CD4-positive, CD25-positive, alpha-beta regulatory T cell (primary cell): ENCODE measurements at regions not wholly inside any gene's neighbourhood (a gene's known extent, or its start where the extent isn't known, plus 50 kb on each side); places are given as distances from the start of the nearest gene placed in this dataset.

Experiments
- ATAC-seq, 2 donors: fragments of 150-1000 bp; cut with Tn5 transposase; one replicate each; pipeline ENCODE4 v1.10.0; 2021; ENCODE audit warnings: low read depth in 2 of 2, moderate number of reproducible peaks in 2 of 2, moderate library complexity in 1 of 2
- DNase-seq, 3 donors: peaks; one replicate each; pipeline versions ENCODE4 v3.0.0 to v3.0.0-alpha.2; 2012 to 2022; ENCODE audit warnings: mixed read lengths in 1 of 3
- H3K27ac ChIP-seq: one replicate; pipeline ENCODE4 v1.7.0; 2013; ENCODE audit warnings: mild to moderate bottlenecking, low read length; ENCODE audit not compliant: insufficient read depth, poor library complexity, severe bottlenecking
- H3K27me3 ChIP-seq: one replicate; pipeline ENCODE4 v1.7.0; 2013; ENCODE audit warnings: low read length; ENCODE audit not compliant: control insufficient read depth, insufficient read depth
- H3K36me3 ChIP-seq: one replicate; pipeline ENCODE4 v1.7.0; 2013; ENCODE audit warnings: mild to moderate bottlenecking, low read length, moderate library complexity; ENCODE audit not compliant: control insufficient read depth, insufficient read depth
- H3K4me1 ChIP-seq: 2 replicates; pipeline ENCODE4 v1.7.0; 2013; ENCODE audit warnings: mild to moderate bottlenecking, low read length; ENCODE audit not compliant: insufficient read depth, control insufficient read depth, poor library complexity, severe bottlenecking
- H3K4me3 ChIP-seq: one replicate; pipeline ENCODE4 v1.7.0; 2013; ENCODE audit warnings: low read depth, mild to moderate bottlenecking, low read length, moderate library complexity
- H3K9me3 ChIP-seq, 2 experiments: 1 replicate in 1 of 2; 2 replicates in 1 of 2; pipeline ENCODE4 v1.7.0; 2013; ENCODE audit warnings: low read length in 2 of 2, mild to moderate bottlenecking in 1 of 2, moderate library complexity in 1 of 2; ENCODE audit not compliant: control insufficient read depth in 2 of 2
- H3K27ac Mint-ChIP-seq, 3 donors: one replicate each; pipeline ENCODE4 v1.8.0; 2020 to 2022; ENCODE audit warnings: mild to moderate bottlenecking in 3 of 3, mixed read lengths in 3 of 3, moderate library complexity in 2 of 3
- H3K27me3 Mint-ChIP-seq: one replicate; pipeline ENCODE4 v1.8.0; 2022; ENCODE audit warnings: mild to moderate bottlenecking, mixed read lengths
- H3K36me3 Mint-ChIP-seq: one replicate; pipeline ENCODE4 v1.8.0; 2020; ENCODE audit warnings: mixed read lengths
- H3K4me1 Mint-ChIP-seq, 4 donors: one replicate each; pipeline ENCODE4 v1.8.0; 2020 to 2022; ENCODE audit warnings: mixed read lengths in 4 of 4, mild to moderate bottlenecking in 1 of 4
- H3K4me3 Mint-ChIP-seq, 4 donors: one replicate each; pipeline ENCODE4 v1.8.0; 2020 to 2022; ENCODE audit warnings: mild to moderate bottlenecking in 4 of 4, mixed read lengths in 4 of 4, moderate library complexity in 3 of 4
- H3K9me3 Mint-ChIP-seq, 7 donors: one replicate each; pipeline ENCODE4 v1.8.0; 2020 to 2022; ENCODE audit warnings: mixed read lengths in 7 of 7, mild to moderate bottlenecking in 3 of 7, moderate library complexity in 2 of 7

DNA sequence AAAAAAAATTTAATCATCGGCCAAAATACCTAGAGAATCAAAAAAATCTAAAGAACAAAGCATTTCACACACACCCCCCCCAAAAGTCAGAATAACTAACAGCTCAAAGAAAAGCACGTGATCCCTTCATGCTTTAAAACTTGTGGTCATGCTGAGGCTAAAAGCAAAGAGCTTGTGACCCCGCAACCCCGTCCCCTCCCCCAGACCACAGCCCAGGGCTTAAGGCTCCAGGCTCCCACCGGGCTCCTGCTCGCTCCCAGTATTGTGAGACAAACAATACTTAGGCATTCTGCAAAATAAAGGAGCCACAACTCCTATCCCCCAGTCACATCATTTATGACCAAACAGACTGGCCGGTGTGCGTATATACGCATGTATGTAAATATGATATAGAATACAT, 62.1 kb upstream of the CCDC160 start:
- no peaks in the 10 kb centered on the region for H3K36me3 Mint-ChIP-seq
- Histone ChIP-seq H3K4me1 (peaks cover 7% of the 10 kb centered on the region), H3K9me3 (no peaks in the 10 kb centered on the region), H3K27me3 (peaks cover 12% of the 10 kb centered on the region), H3K36me3 (no peaks in the 10 kb centered on the region), H3K27ac (no peak overlapping the region), H3K4me3 (no peak overlapping the region)
- no peak overlapping the region for H3K4me3 Mint-ChIP-seq
- ATAC-seq (no peak), DNase-seq (no peak)
- peaks cover 0 to 4% (median 0%) of the 10 kb centered on the region in 7 donors for H3K9me3 Mint-ChIP-seq
- H3K27me3 Mint-ChIP-seq: peaks cover 34% of the 10 kb centered on the region
- H3K27ac Mint-ChIP-seq: no peak overlapping the region
- peaks cover 3 to 13% (median 5%) of the 10 kb centered on the region in 4 donors for H3K4me1 Mint-ChIP-seq

DNA sequence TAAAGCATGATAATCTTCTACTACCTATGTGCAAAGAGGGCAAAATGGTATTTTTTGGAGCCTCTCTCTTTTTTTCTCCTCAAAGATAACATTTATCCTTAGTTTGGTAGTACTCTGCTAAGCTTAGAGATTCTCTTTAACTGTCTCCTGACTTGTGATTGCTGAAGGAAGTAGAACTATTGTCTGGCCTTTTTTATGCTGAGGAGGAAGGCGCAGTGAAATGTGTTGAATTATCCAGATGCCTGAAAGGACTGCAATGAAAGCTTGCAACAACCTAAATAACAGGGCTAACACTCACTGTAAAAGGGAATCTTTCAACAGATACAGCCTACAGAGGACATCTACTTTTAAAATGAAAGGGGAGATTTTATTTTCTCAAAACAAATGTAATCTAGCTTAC, 59.5 kb upstream of the CCDC160 start:
- no peak for DNase-seq

DNA sequence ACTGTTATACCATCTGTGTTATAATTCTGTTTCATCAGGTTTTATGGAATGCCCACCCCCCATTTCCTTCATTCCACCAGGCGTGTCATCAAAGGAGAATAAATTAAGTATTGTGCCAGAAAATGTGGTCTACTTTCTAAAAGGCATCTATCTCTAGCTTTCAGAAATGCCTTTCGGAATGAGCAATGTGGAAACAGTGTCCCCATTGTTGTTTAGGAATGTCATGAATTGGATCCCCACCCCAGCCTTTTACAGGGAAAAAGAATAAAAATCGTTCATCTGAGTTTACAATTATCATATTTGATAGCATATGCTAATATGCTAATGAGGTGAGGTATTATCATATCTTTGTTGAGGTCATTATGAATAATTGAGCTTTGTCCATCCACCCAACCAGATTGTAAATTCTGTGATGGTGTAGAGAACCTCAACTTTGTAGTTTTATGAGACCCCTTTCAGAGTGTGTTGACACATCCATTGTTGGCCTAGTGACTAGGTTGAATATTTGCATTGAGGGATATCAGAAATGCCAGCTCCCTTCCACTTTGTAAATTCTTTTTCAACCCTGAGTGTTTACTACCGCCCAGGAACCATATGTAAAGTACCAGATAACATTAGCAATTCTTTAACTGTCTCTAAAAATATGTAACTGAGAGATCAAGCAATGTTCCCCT, 56.2 kb upstream of the CCDC160 start:
- no peaks in the 10 kb centered on the region for H3K9me3 ChIP-seq
- H3K27ac ChIP-seq: no peak overlapping the region
- Mint-ChIP-seq H3K4me3 (no peak overlapping the region), H3K9me3 (peaks cover 0 to under 1% (median 0%) of the 10 kb centered on the region in 7 donors), H3K27ac (no peak overlapping the region), H3K4me1 (peaks cover 0 to 13% (median 2%) of the 10 kb centered on the region in 4 donors), H3K27me3 (peaks cover 21% of the 10 kb centered on the region), H3K36me3 (no peaks in the 10 kb centered on the region)
- no peak overlapping the region for H3K4me3 ChIP-seq
- H3K36me3 ChIP-seq: no peaks in the 10 kb centered on the region
- H3K27me3 ChIP-seq: peaks cover 8% of the 10 kb centered on the region
- ATAC-seq: no peak
- DNase-seq: no peak
- peaks cover 3% of the 10 kb centered on the region for H3K4me1 ChIP-seq

More for the DNA sequence above, 59.5 kb upstream of the CCDC160 start:
- Histone ChIP-seq H3K4me1 (peaks cover 7% of the 10 kb centered on the region), H3K27ac (no peak overlapping the region), H3K27me3 (peaks cover 12% of the 10 kb centered on the region), H3K4me3 (no peak overlapping the region), H3K36me3 (no peaks in the 10 kb centered on the region), H3K9me3 (no peaks in the 10 kb centered on the region)
- Mint-ChIP-seq H3K27me3 (peaks cover 41% of the 10 kb centered on the region), H3K4me3 (no peak overlapping the region), H3K4me1 (peaks cover 0 to 11% (median 4%) of the 10 kb centered on the region in 4 donors), H3K36me3 (no peaks in the 10 kb centered on the region), H3K27ac (no peak overlapping the region), H3K9me3 (peaks cover 0 to 4% (median 0%) of the 10 kb centered on the region in 7 donors)
- ATAC-seq: no peak

DNA sequence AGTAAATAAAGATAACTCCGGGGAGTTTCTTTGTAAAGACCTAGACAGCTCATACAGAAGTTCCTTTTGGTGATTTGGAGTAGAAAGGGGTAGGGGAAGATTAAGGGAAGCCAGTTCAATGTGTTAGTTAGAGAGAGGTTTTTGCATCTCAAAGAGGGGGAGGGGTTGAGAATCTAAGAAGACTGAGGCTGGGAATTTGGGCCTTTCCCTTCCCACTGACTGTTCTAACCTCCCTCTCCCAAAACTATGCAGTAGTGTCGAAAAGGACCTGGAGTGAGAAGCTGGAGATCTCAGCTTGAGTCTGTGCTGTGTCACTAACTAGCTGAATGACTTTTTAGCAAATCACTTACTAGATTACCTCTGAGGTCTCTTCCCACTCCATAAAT, 55.7 kb upstream of the CCDC160 start:
- ATAC-seq (no peak), DNase-seq (no peak)
- Histone ChIP-seq H3K9me3 (no peaks in the 10 kb centered on the region), H3K4me1 (peaks cover 9% of the 10 kb centered on the region), H3K36me3 (no peaks in the 10 kb centered on the region), H3K27me3 (peaks cover 5% of the 10 kb centered on the region), H3K27ac (no peak overlapping the region), H3K4me3 (no peak overlapping the region)
- Mint-ChIP-seq H3K4me1 (peaks cover 0 to 17% (median 3%) of the 10 kb centered on the region in 4 donors), H3K27me3 (peaks cover 18% of the 10 kb centered on the region), H3K9me3 (no peaks in the 10 kb centered on the region), H3K4me3 (no peak overlapping the region), H3K36me3 (no peaks in the 10 kb centered on the region), H3K27ac (no peak overlapping the region)

DNA sequence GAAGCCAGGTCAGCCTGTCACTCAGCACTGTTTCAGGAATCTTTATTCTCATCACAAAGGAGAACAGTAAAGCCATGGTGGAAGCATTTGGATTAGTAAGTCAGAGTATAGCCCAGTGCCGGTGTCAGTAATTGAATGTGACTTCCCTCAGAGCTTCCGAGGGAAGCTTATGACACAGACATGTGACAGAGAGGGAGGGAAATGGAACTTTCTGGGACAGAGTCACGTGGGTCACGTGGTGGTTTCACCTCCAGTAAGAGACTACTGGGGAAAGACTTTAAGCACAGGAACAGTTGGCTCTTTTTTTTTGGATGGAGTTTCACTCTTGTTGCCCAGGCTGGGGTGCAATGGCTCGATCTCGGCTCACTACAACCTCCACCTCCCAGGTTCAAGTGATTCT, 53.3 kb upstream of the CCDC160 start:
- H3K27ac ChIP-seq: no peak overlapping the region
- peaks cover 2 to 31% (median 15%) of the 10 kb centered on the region in 4 donors for H3K4me1 Mint-ChIP-seq
- H3K9me3 Mint-ChIP-seq: no peaks in the 10 kb centered on the region
- no peaks in the 10 kb centered on the region for H3K36me3 Mint-ChIP-seq
- no peak overlapping the region for H3K4me3 ChIP-seq
- DNase-seq: no peak
- no peaks in the 10 kb centered on the region for H3K27me3 ChIP-seq
- no peak for ATAC-seq
- no peak overlapping the region for H3K27ac Mint-ChIP-seq
- H3K4me1 ChIP-seq: peaks cover 13% of the 10 kb centered on the region
- no peaks in the 10 kb centered on the region for H3K36me3 ChIP-seq
- peaks cover 18% of the 10 kb centered on the region for H3K27me3 Mint-ChIP-seq
- H3K4me3 Mint-ChIP-seq: no peak overlapping the region
- H3K9me3 ChIP-seq: no peaks in the 10 kb centered on the region

DNA sequence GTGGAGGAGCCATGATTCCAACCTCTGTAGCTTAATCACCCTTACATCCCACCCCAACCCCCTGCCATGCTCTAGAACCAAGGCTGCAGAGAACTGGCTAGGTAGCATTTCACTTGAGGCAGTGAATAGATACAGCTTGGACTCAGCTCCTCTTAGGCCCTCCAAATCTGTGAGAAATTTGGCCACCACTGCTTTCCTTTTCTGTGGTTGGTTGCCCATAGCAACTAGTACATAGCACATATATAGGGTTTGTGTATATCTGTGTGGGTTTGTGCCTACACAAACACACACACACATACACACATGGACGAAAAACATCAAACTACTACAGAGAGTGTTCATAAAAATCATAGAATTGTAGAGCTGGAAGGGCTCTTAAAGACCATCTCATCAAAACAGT, 52.0 kb upstream of the CCDC160 start:
- H3K4me1 ChIP-seq: peaks cover 13% of the 10 kb centered on the region
- ATAC-seq: no peak
- no peaks in the 10 kb centered on the region for H3K9me3 ChIP-seq
- H3K36me3 ChIP-seq: no peaks in the 10 kb centered on the region
- no peak overlapping the region for H3K27ac ChIP-seq
- Mint-ChIP-seq H3K9me3 (no peaks in the 10 kb centered on the region), H3K36me3 (no peaks in the 10 kb centered on the region), H3K27me3 (peaks cover 15% of the 10 kb centered on the region), H3K4me1 (peaks cover 2 to 34% (median 15%) of the 10 kb centered on the region in 4 donors), H3K4me3 (no peak overlapping the region), H3K27ac (no peak overlapping the region)
- H3K4me3 ChIP-seq: no peak overlapping the region
- no peak for DNase-seq
- H3K27me3 ChIP-seq: no peaks in the 10 kb centered on the region

DNA sequence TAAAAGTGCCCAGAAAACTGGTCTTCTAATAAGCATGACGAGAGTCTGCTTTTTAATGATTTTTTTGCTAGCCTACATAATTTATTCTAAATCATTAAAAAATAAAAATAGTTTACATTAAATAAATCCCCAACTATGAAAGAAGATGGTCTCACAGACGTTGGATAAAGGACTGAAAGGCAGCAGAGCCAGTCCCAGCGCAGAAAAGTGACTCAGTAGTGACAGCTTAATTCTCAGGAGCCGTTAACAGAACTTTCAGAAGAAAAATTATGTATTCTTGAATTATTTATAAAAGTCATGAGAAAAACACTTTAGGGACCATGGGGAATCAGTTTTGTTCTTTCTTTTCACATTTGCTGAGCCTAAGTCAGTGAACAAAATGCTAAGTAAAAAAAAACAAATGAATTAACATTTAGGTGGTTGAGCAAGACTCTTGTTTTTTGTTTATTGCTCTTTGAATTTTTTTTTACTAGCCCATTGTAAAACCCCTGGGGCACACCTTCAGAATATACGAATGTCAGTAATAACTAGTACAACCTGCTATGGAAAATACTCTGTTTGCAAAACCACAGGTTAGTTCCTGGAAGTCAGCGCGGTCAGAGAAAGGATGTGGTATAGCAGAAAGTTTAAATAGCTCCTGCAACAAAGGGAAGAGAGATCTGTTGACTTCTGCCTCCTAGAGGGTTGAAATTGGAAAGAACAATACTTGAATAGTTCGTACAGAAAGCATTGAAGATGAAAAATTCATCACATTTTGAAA, 50.4 kb upstream of the CCDC160 start:
- Histone ChIP-seq H3K9me3 (no peaks in the 10 kb centered on the region), H3K27me3 (no peaks in the 10 kb centered on the region), H3K27ac (no peak overlapping the region), H3K4me3 (peak overlapping the region; percentile 50), H3K36me3 (no peaks in the 10 kb centered on the region), H3K4me1 (peaks cover 13% of the 10 kb centered on the region)
- Mint-ChIP-seq H3K9me3 (peaks cover 0 to 1% (median 0%) of the 10 kb centered on the region in 7 donors), H3K27me3 (peaks cover 9% of the 10 kb centered on the region), H3K4me3 (peak overlapping the region; percentile 3 to 32 (median 16)), H3K27ac (peak overlapping the region in 1 of 3 donors; percentile 5), H3K36me3 (no peaks in the 10 kb centered on the region), H3K4me1 (peaks cover 2 to 34% (median 15%) of the 10 kb centered on the region in 4 donors)
- ATAC-seq (peak; percentile 89 to 95), DNase-seq (peak in 2 of 3 donors; percentile 67 to 91)
